ENCODE measurements at regions not wholly inside any gene's neighbourhood (a gene's known extent, or its start where the extent isn't known, plus 50 kb on each side); places are given as distances from the start of the nearest gene placed in this dataset.

- no peak for DNase-seq
- peaks cover 2% of the 10 kb centered on the region for H3K27me3 ChIP-seq (ENCODE audit: control insufficient read depth, insufficient read depth, low read length, poor library complexity, severe bottlenecking)
- H3K4me1 Mint-ChIP-seq, result peaks cover 36% of the 10 kb centered on the region
- H3K36me3 ChIP-seq (ENCODE audit: control insufficient read depth, insufficient read depth, low read length), result no peaks in the 10 kb centered on the region
- no peak overlapping the region for H3K4me3 ChIP-seq (ENCODE audit: low read length)
- TF ChIP-seq CTCF (conservative IDR thresholded peaks at IDR 0.05), result no peak
- peaks cover 1% of the 10 kb centered on the region for H3K36me3 Mint-ChIP-seq (ENCODE audit: low read depth)
- peaks cover 49% of the 10 kb centered on the region for H3K27me3 Mint-ChIP-seq (ENCODE audit: insufficient read depth)
- no peaks in the 10 kb centered on the region for H3K9me3 ChIP-seq (ENCODE audit: control insufficient read depth, low read length)
- no peak overlapping the region for H3K4me3 Mint-ChIP-seq
- H3K4me1 ChIP-seq (ENCODE audit: control insufficient read depth, insufficient read depth, low read length), result peaks cover 5% of the 10 kb centered on the region
- H3K27ac ChIP-seq (ENCODE audit: low read depth, low read length), result no peak overlapping the region
- H3K9me3 Mint-ChIP-seq, result no peaks in the 10 kb centered on the region
- no peak overlapping the region for H3K9ac ChIP-seq (ENCODE audit: extremely low read depth, low read length, poor library complexity, severe bottlenecking)
- whole genome bisulfite sequencing, 2 experiments (ENCODE audit: insufficient coverage in 1 of 2, insufficient read length in 1 of 2), result 81% methylated on average over 1 of the region's 1 CpG; no CpG with 5 or more reads in 1 of the 2 experiments
- H3K27ac Mint-ChIP-seq, result no peak overlapping the region
Measured at GRCh38 chr6:27759930-27760329, 152.3 kb downstream of the OR2B2 start.

GRCh38 chr6:27758491-27758890 lies 153.7 kb downstream of the OR2B2 start:
- WGBS, 2 experiments (ENCODE audit: insufficient coverage in 1 of 2, insufficient read length in 1 of 2), result 50 to 53% methylated on average over 5 to 10 of the region's 10 CpGs
- peaks cover 46% of the 10 kb centered on the region for H3K4me1 Mint-ChIP-seq
- TF ChIP-seq CTCF (conservative IDR thresholded peaks at IDR 0.05), result no peak
- Histone ChIP-seq H3K4me1 (ENCODE audit: control insufficient read depth, insufficient read depth, low read length) (peaks cover 5% of the 10 kb centered on the region), H3K4me3 (ENCODE audit: low read length) (peak overlapping the region; percentile 26), H3K9ac (ENCODE audit: extremely low read depth, low read length, poor library complexity, severe bottlenecking) (no peak overlapping the region), H3K36me3 (ENCODE audit: control insufficient read depth, insufficient read depth, low read length) (no peaks in the 10 kb centered on the region), H3K9me3 (ENCODE audit: control insufficient read depth, low read length) (no peaks in the 10 kb centered on the region), H3K27me3 (ENCODE audit: control insufficient read depth, insufficient read depth, low read length, poor library complexity, severe bottlenecking) (no peaks in the 10 kb centered on the region), H3K27ac (ENCODE audit: low read depth, low read length) (no peak overlapping the region)
- H3K36me3 Mint-ChIP-seq (ENCODE audit: low read depth), result peaks cover 1% of the 10 kb centered on the region
- peak; percentile 75 for DNase-seq
- no peaks in the 10 kb centered on the region for H3K9me3 Mint-ChIP-seq
- H3K27me3 Mint-ChIP-seq (ENCODE audit: insufficient read depth), result peaks cover 37% of the 10 kb centered on the region
- peak overlapping the region; percentile 62 for H3K27ac Mint-ChIP-seq
- H3K4me3 Mint-ChIP-seq, result peak overlapping the region; percentile 56

DNA sequence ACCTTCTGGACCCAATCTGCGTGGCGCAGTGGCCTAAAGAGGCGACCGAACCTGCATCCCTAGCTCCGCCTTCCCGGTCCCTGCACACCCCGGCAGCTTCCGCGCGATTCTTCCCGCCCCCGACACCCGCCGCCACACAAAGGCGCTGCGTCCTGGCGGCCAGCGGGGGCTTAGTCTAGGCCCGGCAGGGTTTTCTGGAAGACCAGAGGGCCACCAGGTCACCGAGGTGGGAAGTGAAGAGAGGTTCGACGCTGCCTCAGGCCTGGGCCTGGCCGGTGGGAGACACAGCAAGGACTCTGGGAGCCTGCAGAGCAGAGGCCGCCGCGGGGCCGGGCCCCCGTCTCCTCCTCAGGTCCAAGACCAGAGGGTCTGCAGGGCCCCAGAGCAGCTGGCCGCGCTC lies 154.9 kb downstream of the OR2B2 start:
- peak overlapping the region; percentile 56 for H3K4me3 Mint-ChIP-seq
- peak; percentile 89 for DNase-seq
- 28 to 33% methylated on average over 16 to 30 of the region's 30 CpGs for WGBS, 2 experiments (ENCODE audit: insufficient coverage in 1 of 2, insufficient read length in 1 of 2)
- no peaks in the 10 kb centered on the region for H3K9me3 ChIP-seq (ENCODE audit: control insufficient read depth, low read length)
- H3K9ac ChIP-seq (ENCODE audit: extremely low read depth, low read length, poor library complexity, severe bottlenecking), result peak overlapping the region; percentile 34
- no peaks in the 10 kb centered on the region for H3K9me3 Mint-ChIP-seq
- H3K27ac ChIP-seq (ENCODE audit: low read depth, low read length), result no peak overlapping the region
- H3K27me3 Mint-ChIP-seq (ENCODE audit: insufficient read depth), result peaks cover 35% of the 10 kb centered on the region
- TF ChIP-seq CTCF (conservative IDR thresholded peaks at IDR 0.05), result peak; percentile 24
- peaks cover 5% of the 10 kb centered on the region for H3K4me1 ChIP-seq (ENCODE audit: control insufficient read depth, insufficient read depth, low read length)
- H3K36me3 ChIP-seq (ENCODE audit: control insufficient read depth, insufficient read depth, low read length), result no peaks in the 10 kb centered on the region
- H3K27ac Mint-ChIP-seq, result peak overlapping the region; percentile 70
- no peaks in the 10 kb centered on the region for H3K27me3 ChIP-seq (ENCODE audit: control insufficient read depth, insufficient read depth, low read length, poor library complexity, severe bottlenecking)
- no peaks in the 10 kb centered on the region for H3K36me3 Mint-ChIP-seq (ENCODE audit: low read depth)
- H3K4me1 Mint-ChIP-seq, result peaks cover 46% of the 10 kb centered on the region
- H3K4me3 ChIP-seq (ENCODE audit: low read length), result peak overlapping the region; percentile 26

Data from endodermal cell (in vitro differentiated cells).